Keratinocyte (primary cell): ENCODE measurements at regions not wholly inside any gene's neighbourhood (a gene's known extent, or its start where the extent isn't known, plus 50 kb on each side); places are given as distances from the start of the nearest gene placed in this dataset.

Experiments used
- EZH2 ChIP-seq: IDR thresholded peaks from one replicate; pipeline ENCODE4 v1.6.1; 2012; ENCODE audit warnings: inconsistent platforms, mild to moderate bottlenecking, low read length, moderate library complexity
- TF ChIP-seq, protein P1 (sequence below), 3 experiments: IDR thresholded peaks in 1 of 3; conservative IDR thresholded peaks in 1 of 3; optimal IDR thresholded peaks in 1 of 3; 2 replicates in 2 of 3; 3 replicates in 1 of 3; pipeline versions ENCODE3 to v1.5.1; 2011; ENCODE audit warnings: low read length in 3 of 3, mild to moderate bottlenecking in 3 of 3, moderate library complexity in 2 of 3, control low read depth in 1 of 3, inconsistent platforms in 1 of 3; ENCODE audit not compliant: insufficient read depth in 2 of 3; ENCODE audit errors: extremely low read depth in 1 of 3

DNA sequence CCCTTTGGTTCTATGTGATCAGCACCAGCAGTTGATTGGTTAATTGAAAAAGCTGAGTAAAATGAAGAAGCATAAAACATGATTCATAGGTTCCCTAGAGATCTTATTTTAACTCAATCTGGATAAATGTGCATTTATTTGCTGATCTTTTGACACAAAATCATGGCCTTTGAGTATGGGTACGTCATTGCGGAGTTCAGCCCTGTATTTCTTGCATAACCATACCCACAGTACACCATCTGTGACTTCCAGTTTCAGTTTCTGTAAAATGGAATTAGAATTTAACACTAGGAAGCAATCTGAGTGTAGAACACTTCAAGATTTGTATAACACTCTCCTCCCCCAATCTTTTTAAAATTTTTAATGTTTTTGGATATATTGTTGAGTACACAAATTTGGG lies 358.2 kb downstream of the DDX10 start:
- TF ChIP-seq, protein P1, sequence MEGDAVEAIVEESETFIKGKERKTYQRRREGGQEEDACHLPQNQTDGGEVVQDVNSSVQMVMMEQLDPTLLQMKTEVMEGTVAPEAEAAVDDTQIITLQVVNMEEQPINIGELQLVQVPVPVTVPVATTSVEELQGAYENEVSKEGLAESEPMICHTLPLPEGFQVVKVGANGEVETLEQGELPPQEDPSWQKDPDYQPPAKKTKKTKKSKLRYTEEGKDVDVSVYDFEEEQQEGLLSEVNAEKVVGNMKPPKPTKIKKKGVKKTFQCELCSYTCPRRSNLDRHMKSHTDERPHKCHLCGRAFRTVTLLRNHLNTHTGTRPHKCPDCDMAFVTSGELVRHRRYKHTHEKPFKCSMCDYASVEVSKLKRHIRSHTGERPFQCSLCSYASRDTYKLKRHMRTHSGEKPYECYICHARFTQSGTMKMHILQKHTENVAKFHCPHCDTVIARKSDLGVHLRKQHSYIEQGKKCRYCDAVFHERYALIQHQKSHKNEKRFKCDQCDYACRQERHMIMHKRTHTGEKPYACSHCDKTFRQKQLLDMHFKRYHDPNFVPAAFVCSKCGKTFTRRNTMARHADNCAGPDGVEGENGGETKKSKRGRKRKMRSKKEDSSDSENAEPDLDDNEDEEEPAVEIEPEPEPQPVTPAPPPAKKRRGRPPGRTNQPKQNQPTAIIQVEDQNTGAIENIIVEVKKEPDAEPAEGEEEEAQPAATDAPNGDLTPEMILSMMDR (optimal IDR thresholded peaks at IDR 0.05 in 1 of 3, IDR thresholded peaks at IDR 0.05 in 1 of 3, conservative IDR thresholded peaks at IDR 0.05 in 1 of 3; ENCODE audit: extremely low read depth in 1 of 3, insufficient read depth in 2 of 3, low read length in 3 of 3), result no peak
- TF ChIP-seq EZH2, result no peak
